OCI-LY3 (cell line): ENCODE measurements at regions not wholly inside any gene's neighbourhood (a gene's known extent, or its start where the extent isn't known, plus 50 kb on each side); places are given as distances from the start of the nearest gene placed in this dataset.

ENCODE experiments used
- EZH2phosphoT487 ChIP-seq: fragments of 200-600 bp; shearing (Covaris generic); IDR thresholded peaks from 2 replicates; pipeline ENCODE4 v1.6.1; 2018; ENCODE audit warnings: antibody characterized with exemption, mixed run types, low read depth
- TF ChIP-seq, protein P1 (sequence below): fragments of 200-600, 300-600 bp; sonication (generic); IDR thresholded peaks from 2 replicates; pipeline ENCODE4 v1.5.1; 2014; ENCODE audit warnings: antibody characterized with exemption, low read length, low read depth

DNA sequence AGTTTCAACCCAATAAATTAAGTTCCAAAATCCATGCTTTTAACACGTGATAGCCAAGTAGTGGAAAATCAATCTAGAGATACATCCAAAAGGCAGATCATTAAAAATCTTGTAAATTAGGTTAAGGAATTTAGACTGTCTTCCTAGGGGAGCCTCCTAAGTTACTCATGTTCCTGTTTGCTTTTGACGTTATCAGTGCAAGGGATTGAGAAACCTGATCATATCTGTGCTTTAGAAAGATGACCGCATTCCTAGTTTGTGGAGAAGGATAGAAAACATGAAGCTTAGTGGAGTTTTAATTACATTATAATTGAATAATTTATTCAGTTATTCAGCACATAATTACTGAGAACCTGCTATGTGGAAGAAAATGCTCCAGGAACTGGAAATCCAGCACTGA, 251.0 kb upstream of the ARGLU1 start:
- no peak for TF ChIP-seq EZH2phosphoT487
- TF ChIP-seq, protein P1, sequence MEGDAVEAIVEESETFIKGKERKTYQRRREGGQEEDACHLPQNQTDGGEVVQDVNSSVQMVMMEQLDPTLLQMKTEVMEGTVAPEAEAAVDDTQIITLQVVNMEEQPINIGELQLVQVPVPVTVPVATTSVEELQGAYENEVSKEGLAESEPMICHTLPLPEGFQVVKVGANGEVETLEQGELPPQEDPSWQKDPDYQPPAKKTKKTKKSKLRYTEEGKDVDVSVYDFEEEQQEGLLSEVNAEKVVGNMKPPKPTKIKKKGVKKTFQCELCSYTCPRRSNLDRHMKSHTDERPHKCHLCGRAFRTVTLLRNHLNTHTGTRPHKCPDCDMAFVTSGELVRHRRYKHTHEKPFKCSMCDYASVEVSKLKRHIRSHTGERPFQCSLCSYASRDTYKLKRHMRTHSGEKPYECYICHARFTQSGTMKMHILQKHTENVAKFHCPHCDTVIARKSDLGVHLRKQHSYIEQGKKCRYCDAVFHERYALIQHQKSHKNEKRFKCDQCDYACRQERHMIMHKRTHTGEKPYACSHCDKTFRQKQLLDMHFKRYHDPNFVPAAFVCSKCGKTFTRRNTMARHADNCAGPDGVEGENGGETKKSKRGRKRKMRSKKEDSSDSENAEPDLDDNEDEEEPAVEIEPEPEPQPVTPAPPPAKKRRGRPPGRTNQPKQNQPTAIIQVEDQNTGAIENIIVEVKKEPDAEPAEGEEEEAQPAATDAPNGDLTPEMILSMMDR, result no peak
